Ovary (tissue), 7 donors: ENCODE measurements at regions not wholly inside any gene's neighbourhood (a gene's known extent, or its start where the extent isn't known, plus 50 kb on each side); places are given as distances from the start of the nearest gene placed in this dataset.

Experiments used
- DNase-seq, 5 donors: peaks; one replicate each; pipeline ENCODE4 v3.0.0-alpha.2; 2019 to 2020
- H3K27ac ChIP-seq, 2 donors: fragments of 200-600 bp; one replicate each; pipeline versions ENCODE4 v1.5.1 to v1.8.0; 2019 to 2022
- H3K27me3 ChIP-seq: fragments of 200-600 bp; one replicate; pipeline ENCODE4 v1.8.0; 2022
- H3K36me3 ChIP-seq: fragments of 200-600 bp; sonication (generic); one replicate; pipeline ENCODE4 v1.5.1; 2019
- H3K4me1 ChIP-seq: one replicate; pipeline ENCODE4 v1.8.1; 2013; ENCODE audit warnings: mild to moderate bottlenecking, moderate library complexity; ENCODE audit not compliant: insufficient read depth
- H3K4me3 ChIP-seq: fragments of 200-600 bp; sonication (generic); one replicate; pipeline ENCODE4 v1.5.1; 2017
- H3K9me3 ChIP-seq, 2 donors: fragments of 200-600 bp in 1 of 2; sonication (generic) in 1 of 2; one replicate each; pipeline versions ENCODE4 v1.5.1 to v1.8.1; 2013 to 2019; ENCODE audit warnings: mild to moderate bottlenecking in 1 of 2, moderate library complexity in 1 of 2
- EP300 ChIP-seq: sonication (generic); formaldehyde crosslinking; IDR thresholded peaks from one replicate; pipeline ENCODE4 v1.6.1; 2017; ENCODE audit warnings: antibody characterized with exemption
- POLR2A ChIP-seq: fragments of 450-650 bp; IDR thresholded peaks from one replicate; pipeline ENCODE4 v1.6.1; 2017; ENCODE audit warnings: antibody characterized with exemption, mild to moderate bottlenecking, moderate library complexity
- WGBS, 3 donors: extraction: QIAGEN DNeasy Blood & Tissue Kit in 1 of 3; methylation state at CpG; one replicate each; pipeline versions ENCODE4 v1.1.5 to v1.1.7; 2013 to 2017; 5-methylcytosine and 5-hydroxymethylcytosine counted together
- intact Hi-C, 4 donors: fragments of 100-400 bp; cut with DNase I; formaldehyde crosslinking; loops; one replicate each; pipeline versions ENCODE4 v1.11.0 to v1.15.1; 2022 to 2023
- TF ChIP-seq, protein P1 (sequence below), 3 donors: fragments of 450-650 bp in 2 of 3; fragments of 200-600 bp in 1 of 3; IDR thresholded peaks; one replicate each; pipeline versions ENCODE4 v1.5.1 to v1.8.0; 2016 to 2022; ENCODE audit warnings: antibody characterized with exemption in 3 of 3, mild to moderate bottlenecking in 1 of 3
- donor health status: DM: no; HTN: no; CAD: no; lungs with moderate emphysema.
- donor health status: DM: no; HTN: no; CAD: no.
- donor health status: Bipolar disorder and iron deficiency.
- donor health status: DM: no; HTN: no; CAD: no.
- donor health status: DM: yes; HTN: yes; CAD: no.

DNA sequence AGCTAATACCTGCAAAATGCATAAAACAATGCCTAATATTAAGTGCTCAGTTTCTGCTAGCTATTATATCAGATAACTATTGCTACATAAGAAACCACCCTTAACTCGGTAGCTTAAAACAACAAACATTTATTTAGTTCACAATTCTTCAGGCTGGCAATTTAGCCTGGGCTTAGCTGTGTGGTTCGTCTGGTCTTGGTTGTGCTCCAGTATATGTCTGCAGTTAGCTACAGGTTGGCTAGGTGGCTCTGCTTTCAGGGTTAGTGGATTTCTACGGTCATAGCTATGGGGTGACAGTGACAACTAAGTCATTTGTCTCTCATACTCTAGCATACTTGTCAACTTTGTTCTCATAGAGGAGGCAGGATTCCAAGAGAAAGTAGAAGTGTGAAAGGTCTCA lies 61.8 kb upstream of the NRP1 start:
- Histone ChIP-seq H3K27me3 (no peaks in the 10 kb centered on the region), H3K9me3 (no peaks in the 10 kb centered on the region), H3K27ac (no peak overlapping the region), H3K4me1 (no peaks in the 10 kb centered on the region), H3K4me3 (no peak overlapping the region), H3K36me3 (no peaks in the 10 kb centered on the region)
- intact Hi-C loops: no loop called here
- no peak for DNase-seq
- 89 to 93% (median 92%) methylated on average over 3 of the region's 3 CpGs for WGBS, 3 donors
- TF ChIP-seq, protein P1, sequence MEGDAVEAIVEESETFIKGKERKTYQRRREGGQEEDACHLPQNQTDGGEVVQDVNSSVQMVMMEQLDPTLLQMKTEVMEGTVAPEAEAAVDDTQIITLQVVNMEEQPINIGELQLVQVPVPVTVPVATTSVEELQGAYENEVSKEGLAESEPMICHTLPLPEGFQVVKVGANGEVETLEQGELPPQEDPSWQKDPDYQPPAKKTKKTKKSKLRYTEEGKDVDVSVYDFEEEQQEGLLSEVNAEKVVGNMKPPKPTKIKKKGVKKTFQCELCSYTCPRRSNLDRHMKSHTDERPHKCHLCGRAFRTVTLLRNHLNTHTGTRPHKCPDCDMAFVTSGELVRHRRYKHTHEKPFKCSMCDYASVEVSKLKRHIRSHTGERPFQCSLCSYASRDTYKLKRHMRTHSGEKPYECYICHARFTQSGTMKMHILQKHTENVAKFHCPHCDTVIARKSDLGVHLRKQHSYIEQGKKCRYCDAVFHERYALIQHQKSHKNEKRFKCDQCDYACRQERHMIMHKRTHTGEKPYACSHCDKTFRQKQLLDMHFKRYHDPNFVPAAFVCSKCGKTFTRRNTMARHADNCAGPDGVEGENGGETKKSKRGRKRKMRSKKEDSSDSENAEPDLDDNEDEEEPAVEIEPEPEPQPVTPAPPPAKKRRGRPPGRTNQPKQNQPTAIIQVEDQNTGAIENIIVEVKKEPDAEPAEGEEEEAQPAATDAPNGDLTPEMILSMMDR (IDR thresholded peaks at IDR 0.05): no peak
- TF ChIP-seq EP300 (no peak), POLR2A (no peak)

DNA sequence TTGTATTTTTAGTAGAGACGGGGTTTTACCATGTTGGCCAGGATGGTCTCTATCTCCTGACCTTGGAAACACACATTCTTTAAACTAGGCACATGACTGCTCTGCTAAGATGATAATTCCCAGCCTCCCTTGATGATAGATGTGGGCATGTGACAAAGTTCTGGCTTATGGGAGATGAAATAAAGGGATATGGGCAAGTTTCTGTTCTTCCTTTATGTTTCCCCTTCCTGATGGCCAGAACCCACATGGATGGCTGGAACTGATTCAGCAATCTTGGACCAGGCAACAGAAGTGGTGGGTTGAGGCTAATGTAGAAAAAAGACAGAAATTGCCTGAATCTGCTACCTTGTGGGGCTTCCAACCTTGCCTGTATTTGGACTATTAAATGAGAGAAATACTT lies 60.7 kb upstream of the NRP1 start:
- intact Hi-C loops: no loop called here

DNA sequence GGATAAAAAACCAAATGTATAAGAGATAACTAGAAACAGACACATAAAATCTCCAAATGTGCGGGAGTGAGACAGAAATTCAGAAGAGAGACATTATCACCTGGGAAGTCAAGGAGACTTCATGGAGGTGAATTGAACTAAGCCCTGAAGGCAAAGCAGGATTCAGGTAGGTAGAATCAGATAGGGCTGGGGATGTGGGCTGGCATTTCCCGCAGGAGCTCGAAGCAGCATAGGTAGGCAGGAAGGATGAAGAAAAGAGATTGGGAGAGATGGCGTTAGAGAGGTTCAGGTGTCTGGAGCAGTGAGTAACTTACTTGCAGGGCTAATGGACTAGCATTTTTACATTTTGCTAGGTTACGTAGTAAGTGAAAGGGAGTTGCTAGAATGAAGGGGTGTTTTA lies 58.2 kb upstream of the NRP1 start:
- TF ChIP-seq POLR2A (no peak), EP300 (no peak)
- TF ChIP-seq, protein P1 (IDR thresholded peaks at IDR 0.05): no peak
- WGBS, 3 donors: 90 to 93% (median 91%) methylated on average over 5 of the region's 5 CpGs
- intact Hi-C loops: no loop called here

More for the DNA sequence above, 60.7 kb upstream of the NRP1 start:
- TF ChIP-seq, protein P1 (IDR thresholded peaks at IDR 0.05): no peak
- TF ChIP-seq EP300: no peak
- no peak for TF ChIP-seq POLR2A
- Histone ChIP-seq H3K4me1 (no peaks in the 10 kb centered on the region), H3K27ac (no peak overlapping the region), H3K27me3 (no peaks in the 10 kb centered on the region), H3K4me3 (no peak overlapping the region), H3K36me3 (no peaks in the 10 kb centered on the region), H3K9me3 (no peaks in the 10 kb centered on the region)
- 40 to 63% (median 44%) methylated on average over 1 of the region's 1 CpG for WGBS, 3 donors
- no peak for DNase-seq

DNA sequence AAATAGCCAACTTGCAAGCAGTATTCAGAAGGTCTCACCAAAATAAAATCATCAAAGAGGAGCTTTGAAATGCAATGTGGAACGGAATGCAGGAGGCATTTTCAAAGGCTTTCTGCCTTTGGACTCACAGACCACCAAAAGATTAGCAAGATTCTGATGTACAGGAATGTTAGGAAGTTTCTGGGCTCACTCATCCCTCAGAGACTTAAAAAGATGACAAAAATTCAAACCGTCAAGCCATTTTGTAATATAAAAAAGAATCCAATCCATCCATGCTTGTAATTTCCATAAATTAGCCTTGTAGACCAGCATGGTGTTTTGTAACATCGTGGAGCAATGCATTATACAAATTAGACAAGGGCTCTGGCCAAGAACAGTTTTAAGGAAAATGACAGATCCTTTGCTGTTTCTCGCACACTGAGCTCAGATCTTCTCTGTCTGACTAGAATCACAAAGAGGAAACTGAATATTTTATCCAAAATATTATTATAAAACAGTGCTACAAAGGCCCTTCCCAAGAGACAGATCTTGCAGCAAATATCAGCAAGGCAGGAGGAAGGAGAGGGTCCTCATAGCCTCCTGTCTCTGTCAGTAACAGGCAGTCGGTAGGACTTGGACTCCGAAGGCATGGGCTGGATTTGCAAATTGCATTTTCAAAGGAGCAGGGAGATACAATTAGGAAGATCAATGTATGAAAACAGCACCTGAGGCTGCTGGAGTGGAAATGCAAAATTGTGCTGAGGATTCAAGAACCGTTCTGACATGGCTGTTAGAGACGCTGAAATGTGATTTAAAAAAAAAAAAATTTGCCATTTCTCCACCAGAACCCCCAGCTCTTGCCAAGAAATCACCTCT lies 57.4 kb upstream of the NRP1 start:
- H3K4me1 ChIP-seq: no peaks in the 10 kb centered on the region
- no peak overlapping the region for H3K4me3 ChIP-seq
- H3K27me3 ChIP-seq: no peaks in the 10 kb centered on the region
- intact Hi-C loops: no loop called here
- WGBS, 3 donors: 79 to 85% (median 81%) methylated on average over 8 of the region's 8 CpGs
- TF ChIP-seq EP300 (no peak), POLR2A (no peak)
- TF ChIP-seq, protein P1 (IDR thresholded peaks at IDR 0.05): no peak
- H3K9me3 ChIP-seq: no peaks in the 10 kb centered on the region
- no peak overlapping the region for H3K27ac ChIP-seq
- no peak for DNase-seq
- no peaks in the 10 kb centered on the region for H3K36me3 ChIP-seq

More for the DNA sequence above, 58.2 kb upstream of the NRP1 start:
- H3K4me3 ChIP-seq: no peak overlapping the region
- H3K9me3 ChIP-seq: no peaks in the 10 kb centered on the region
- H3K27me3 ChIP-seq: no peaks in the 10 kb centered on the region
- no peak overlapping the region for H3K27ac ChIP-seq
- no peaks in the 10 kb centered on the region for H3K4me1 ChIP-seq
- no peaks in the 10 kb centered on the region for H3K36me3 ChIP-seq
- DNase-seq: no peak
